ENCODE measurements at regions not wholly inside any gene's neighbourhood (a gene's known extent, or its start where the extent isn't known, plus 50 kb on each side); places are given as distances from the start of the nearest gene placed in this dataset.

- intact Hi-C loops (cut with micrococcal nuclease): loop anchor here (2.0 to 5.0 kb wide), 3 partner anchors 1285 to 1330 kb away; partner anchors contain the start of genes HOXA11 and HOXA5
- no TSS peak for BruUV-seq (replicated peaks)
- H3K27ac ChIP-seq (ENCODE audit: insufficient read depth, low read depth, low read length): peak overlapping the region; percentile 31
- H3K9me1 ChIP-seq (replicated peaks; ENCODE audit: control insufficient read depth, extremely low read depth, insufficient read depth, low read length): no peaks in the 10 kb centered on the region
- POLR2A ChIA-PET: no interaction called here
- peak overlapping the region; percentile 68 for H3K4me2 ChIP-seq (ENCODE audit: insufficient read depth, low read length)
- TF ChIP-seq MYC (IDR thresholded peaks at IDR 0.05; ENCODE audit: low read depth, low read length) (no peak), CTCF (IDR thresholded peaks at IDR 0.05; ENCODE audit: extremely low read depth in 1 of 2, insufficient read depth in 1 of 2, low read depth in 1 of 2, low read length in 2 of 2) (no peak), MAX (IDR thresholded peaks at IDR 0.05; ENCODE audit: insufficient read depth, insufficient read length) (no peak), POLR2AphosphoS5 (IDR thresholded peaks at IDR 0.05; ENCODE audit: insufficient read depth, low read depth, low read length) (no peak), EZH2 (IDR thresholded peaks at IDR 0.05; ENCODE audit: borderline replicate concordance, low read depth, low read length, severe bottlenecking) (no peak), JUN (IDR thresholded peaks at IDR 0.05; ENCODE audit: borderline replicate concordance, insufficient read depth, insufficient read length, low read depth) (no peak), FOS (IDR thresholded peaks at IDR 0.05; ENCODE audit: borderline replicate concordance, insufficient read depth, low read length) (no peak), POLR2A (IDR thresholded peaks at IDR 0.05; ENCODE audit: low read depth, low read length) (no peak), GATA2 (IDR thresholded peaks at IDR 0.05; ENCODE audit: insufficient read depth, insufficient read length, low read depth, low read length) (no peak)
- no peaks in the 10 kb centered on the region for H3K36me3 ChIP-seq (ENCODE audit: control insufficient read depth in 2 of 2, extremely low read depth in 1 of 2, insufficient read depth in 2 of 2, low read length in 2 of 2)
- H3K27me3 ChIP-seq (ENCODE audit: control insufficient read depth in 2 of 2, insufficient read depth in 2 of 2, low read length in 2 of 2): peaks cover 46 to 47% of the 10 kb centered on the region in 2 experiments
- FAIRE-seq (no peak), DNase-seq (ENCODE audit: low read depth, low spot score) (no peak)
- CTCF ChIA-PET: interaction anchor here (1.3 kb wide), 1 partner anchor 341 kb away, joined by 3 read pairs; no protein-coding TSS in a partner anchor
- no peaks in the 10 kb centered on the region for H3K79me2 ChIP-seq (ENCODE audit: control insufficient read depth, insufficient read depth, low read length)
- H4K20me1 ChIP-seq (replicated peaks; ENCODE audit: control insufficient read depth, extremely low read depth, insufficient read depth, low read length): no peaks in the 10 kb centered on the region
- dilution Hi-C loops (cut with MboI; ENCODE audit: extremely low pct_ligation_motif_present, low sequenced_read_pairs): no loop called here
- peak overlapping the region; percentile 48 for H2AFZ ChIP-seq (ENCODE audit: low read depth, low read length)
- H3K9ac ChIP-seq (replicated peaks; ENCODE audit: extremely low read depth, insufficient read depth, low read length): peak overlapping the region; percentile 27
- H3K9me3 ChIP-seq (replicated peaks; ENCODE audit: control insufficient read depth, insufficient read depth, low read length): no peaks in the 10 kb centered on the region
- H3K4me1 ChIP-seq (ENCODE audit: control insufficient read depth, extremely low read depth, insufficient read depth, low read length): peaks cover 18% of the 10 kb centered on the region
- H3K4me3 ChIP-seq (replicated peaks in 1 of 3; ENCODE audit: insufficient read depth in 1 of 3, low read depth in 1 of 3, low read length in 3 of 3): peak overlapping the region in 2 of 3 experiments; percentile 28
Observed at GRCh38 chr7:25857376-25858067, 294.5 kb upstream of the NFE2L3 start.
